ENCODE measurements at regions not wholly inside any gene's neighbourhood (a gene's known extent, or its start where the extent isn't known, plus 50 kb on each side); places are given as distances from the start of the nearest gene placed in this dataset.
A peak's percentile ranks its signal among the peaks of the same experiment; 100 is the strongest.

- no peak for DNase-seq (ENCODE audit: low read depth in 1 of 2, low spot score in 1 of 2)
- no peak for TF ChIP-seq JUND (IDR thresholded peaks at IDR 0.05; ENCODE audit: low read depth)
- in situ Hi-C loops (cut with HindIII; ENCODE audit: low pct_unique_long_range_greater_than_20kb, low sequenced_read_pairs), result no loop called here
Measured at GRCh38 chrX:45669715-45670340, 469.2 kb upstream of the DIPK2B start.

GRCh38 chrX:45668686-45669443 lies 468.2 kb upstream of the DIPK2B start:
- no peak for DNase-seq (ENCODE audit: low read depth in 1 of 2, low spot score in 1 of 2)
- no peak for TF ChIP-seq JUND (IDR thresholded peaks at IDR 0.05; ENCODE audit: low read depth)
- in situ Hi-C loops (cut with HindIII; ENCODE audit: low pct_unique_long_range_greater_than_20kb, low sequenced_read_pairs), result no loop called here

- in situ Hi-C loops (cut with HindIII; ENCODE audit: low pct_unique_long_range_greater_than_20kb, low sequenced_read_pairs), result no loop called here
- DNase-seq (ENCODE audit: low read depth in 1 of 2, low spot score in 1 of 2), result no peak
- no peak for TF ChIP-seq JUND (IDR thresholded peaks at IDR 0.05; ENCODE audit: low read depth)
Measured at GRCh38 chrX:45667666-45668065, 467.0 kb upstream of the DIPK2B start.

- in situ Hi-C loops (cut with HindIII; ENCODE audit: low pct_unique_long_range_greater_than_20kb, low sequenced_read_pairs), result no loop called here
- DNase-seq (ENCODE audit: low read depth in 1 of 2, low spot score in 1 of 2), result no peak
- TF ChIP-seq JUND (IDR thresholded peaks at IDR 0.05; ENCODE audit: low read depth), result no peak
Measured at GRCh38 chrX:45664727-45665290, 464.1 kb upstream of the DIPK2B start.

GRCh38 chrX:45660477-45660876 lies 459.8 kb upstream of the DIPK2B start:
- no peak for DNase-seq (ENCODE audit: low read depth in 1 of 2, low spot score in 1 of 2)
- in situ Hi-C loops (cut with HindIII; ENCODE audit: low pct_unique_long_range_greater_than_20kb, low sequenced_read_pairs), result no loop called here
- no peak for TF ChIP-seq JUND (IDR thresholded peaks at IDR 0.05; ENCODE audit: low read depth)

- in situ Hi-C loops (cut with HindIII; ENCODE audit: low pct_unique_long_range_greater_than_20kb, low sequenced_read_pairs), result no loop called here
- DNase-seq (ENCODE audit: low read depth in 1 of 2, low spot score in 1 of 2), result no peak
- TF ChIP-seq JUND (IDR thresholded peaks at IDR 0.05; ENCODE audit: low read depth), result no peak
Measured at GRCh38 chrX:45633419-45633818, 432.7 kb upstream of the DIPK2B start.

GRCh38 chrX:45632506-45632905 lies 431.8 kb upstream of the DIPK2B start:
- in situ Hi-C loops (cut with HindIII; ENCODE audit: low pct_unique_long_range_greater_than_20kb, low sequenced_read_pairs), result no loop called here
- no peak for DNase-seq (ENCODE audit: low read depth in 1 of 2, low spot score in 1 of 2)
- no peak for TF ChIP-seq JUND (IDR thresholded peaks at IDR 0.05; ENCODE audit: low read depth)

GRCh38 chrX:45630078-45630477 lies 429.4 kb upstream of the DIPK2B start:
- in situ Hi-C loops (cut with HindIII; ENCODE audit: low pct_unique_long_range_greater_than_20kb, low sequenced_read_pairs), result no loop called here
- DNase-seq (ENCODE audit: low read depth in 1 of 2, low spot score in 1 of 2), result no peak
- TF ChIP-seq JUND (IDR thresholded peaks at IDR 0.05; ENCODE audit: low read depth), result no peak

- no peak for DNase-seq (ENCODE audit: low read depth in 1 of 2, low spot score in 1 of 2)
- no peak for TF ChIP-seq JUND (IDR thresholded peaks at IDR 0.05; ENCODE audit: low read depth)
- in situ Hi-C loops (cut with HindIII; ENCODE audit: low pct_unique_long_range_greater_than_20kb, low sequenced_read_pairs), result no loop called here
Measured at GRCh38 chrX:45628041-45628440, 427.4 kb upstream of the DIPK2B start.

- in situ Hi-C loops (cut with HindIII; ENCODE audit: low pct_unique_long_range_greater_than_20kb, low sequenced_read_pairs), result no loop called here
- no peak for TF ChIP-seq JUND (IDR thresholded peaks at IDR 0.05; ENCODE audit: low read depth)
- peak; percentile 22 to 51 for DNase-seq (ENCODE audit: low read depth in 1 of 2, low spot score in 1 of 2)
Measured at GRCh38 chrX:45623266-45623665, 422.6 kb upstream of the DIPK2B start.

GRCh38 chrX:45622538-45622937 lies 421.9 kb upstream of the DIPK2B start:
- DNase-seq (ENCODE audit: low read depth in 1 of 2, low spot score in 1 of 2), result no peak
- in situ Hi-C loops (cut with HindIII; ENCODE audit: low pct_unique_long_range_greater_than_20kb, low sequenced_read_pairs), result no loop called here
- TF ChIP-seq JUND (IDR thresholded peaks at IDR 0.05; ENCODE audit: low read depth), result no peak

GRCh38 chrX:45622042-45622423 lies 421.4 kb upstream of the DIPK2B start:
- no peak for DNase-seq (ENCODE audit: low read depth in 1 of 2, low spot score in 1 of 2)

GRCh38 chrX:45621376-45622041 lies 420.8 kb upstream of the DIPK2B start:
- DNase-seq (ENCODE audit: low read depth in 1 of 2, low spot score in 1 of 2), result peak in 1 of 2 experiments; percentile 11
- TF ChIP-seq JUND (IDR thresholded peaks at IDR 0.05; ENCODE audit: low read depth), result no peak
- in situ Hi-C loops (cut with HindIII; ENCODE audit: low pct_unique_long_range_greater_than_20kb, low sequenced_read_pairs), result no loop called here

More at GRCh38 chrX:45622042-45622423, 421.4 kb upstream of the DIPK2B start:
- TF ChIP-seq JUND (IDR thresholded peaks at IDR 0.05; ENCODE audit: low read depth), result no peak
- in situ Hi-C loops (cut with HindIII; ENCODE audit: low pct_unique_long_range_greater_than_20kb, low sequenced_read_pairs), result no loop called here
